HG02884 (cell line): ENCODE measurements at regions not wholly inside any gene's neighbourhood (a gene's known extent, or its start where the extent isn't known, plus 50 kb on each side); places are given as distances from the start of the nearest gene placed in this dataset.
"Not testable (repeated sequence)": the region's sequence is repeated elsewhere in the genome, so short reads cannot be mapped to it uniquely, and the experiment has no call there.

Experiments used
- ATAC-seq: cut with Tn5 transposase; IDR thresholded peaks from one replicate; pipeline ENCODE4 v1.9.1; 2021; ENCODE audit warnings: mild to moderate bottlenecking, moderate library complexity; ENCODE audit not compliant: unreplicated experiment

GRCh38 chr22:25348996-25349395 lies 129.6 kb downstream of the CRYBB2 start:
- ATAC-seq, result not testable (repeated sequence)

GRCh38 chr22:25350551-25350971 lies 131.1 kb downstream of the CRYBB2 start:
- no peak for ATAC-seq

- no peak for ATAC-seq
Observed at GRCh38 chr22:25351631-25352293, 132.3 kb downstream of the CRYBB2 start.

- no peak for ATAC-seq
Observed at GRCh38 chr22:25352294-25352680, 132.8 kb downstream of the CRYBB2 start.

- ATAC-seq, result no peak
Observed at GRCh38 chr22:25353516-25354445, 134.3 kb downstream of the CRYBB2 start.

GRCh38 chr22:25354456-25354855 lies 135.0 kb downstream of the CRYBB2 start:
- ATAC-seq, result no peak

GRCh38 chr22:25357132-25357455 lies 137.7 kb downstream of the CRYBB2 start:
- ATAC-seq, result no peak

- no peak for ATAC-seq
Observed at GRCh38 chr22:25357606-25358420, 138.4 kb downstream of the CRYBB2 start.

- no peak for ATAC-seq
Observed at GRCh38 chr22:25358421-25359170, 139.2 kb downstream of the CRYBB2 start.

GRCh38 chr22:25359601-25360261 lies 140.3 kb downstream of the CRYBB2 start:
- no peak for ATAC-seq

- no peak for ATAC-seq
Observed at GRCh38 chr22:25360411-25360810, 141.0 kb downstream of the CRYBB2 start.

- no peak for ATAC-seq
Observed at GRCh38 chr22:25360891-25361645, 141.6 kb downstream of the CRYBB2 start.

GRCh38 chr22:25361899-25362214 lies 142.4 kb downstream of the CRYBB2 start:
- ATAC-seq, result no peak

GRCh38 chr22:25362215-25362882 lies 142.9 kb downstream of the CRYBB2 start:
- no peak for ATAC-seq

- no peak for ATAC-seq
Observed at GRCh38 chr22:25362883-25363240, 143.4 kb downstream of the CRYBB2 start.

- no peak for ATAC-seq
Observed at GRCh38 chr22:25363474-25363873, 144.0 kb downstream of the CRYBB2 start.

- ATAC-seq, result no peak
Observed at GRCh38 chr22:25364281-25364680, 144.8 kb downstream of the CRYBB2 start.

- no peak for ATAC-seq
Observed at GRCh38 chr22:25364736-25365241, 145.3 kb downstream of the CRYBB2 start.
